HG03159 (cell line): ENCODE measurements at regions not wholly inside any gene's neighbourhood (a gene's known extent, or its start where the extent isn't known, plus 50 kb on each side); places are given as distances from the start of the nearest gene placed in this dataset.

Experiments used
- ATAC-seq: cut with Tn5 transposase; IDR thresholded peaks from one replicate; pipeline ENCODE4 v1.9.1; 2021; ENCODE audit warnings: mild to moderate bottlenecking, moderate library complexity; ENCODE audit not compliant: unreplicated experiment

- ATAC-seq = no peak
Observed at GRCh38 chr10:88194041-88194887, 330.8 kb downstream of the PTEN start.

GRCh38 chr10:88194961-88195367 is 331.5 kb downstream of the PTEN start:
- ATAC-seq = no peak

GRCh38 chr10:88195841-88196240 is 332.4 kb downstream of the PTEN start:
- no peak for ATAC-seq

- ATAC-seq = no peak
Observed at GRCh38 chr10:88196291-88196690, 332.9 kb downstream of the PTEN start.

GRCh38 chr10:88198023-88198422 is 334.6 kb downstream of the PTEN start:
- no peak for ATAC-seq

GRCh38 chr10:88200312-88201032 is 337.0 kb downstream of the PTEN start:
- no peak for ATAC-seq

GRCh38 chr10:88205842-88206446 is 342.5 kb downstream of the PTEN start:
- ATAC-seq = no peak

GRCh38 chr10:88207121-88207546 is 343.7 kb downstream of the PTEN start:
- no peak for ATAC-seq

- no peak for ATAC-seq
Observed at GRCh38 chr10:88209231-88209630, 345.8 kb downstream of the PTEN start.

GRCh38 chr10:88209837-88210561 is 346.6 kb downstream of the PTEN start:
- no peak for ATAC-seq

GRCh38 chr10:88211230-88211629 is 347.8 kb downstream of the PTEN start:
- no peak for ATAC-seq

- ATAC-seq = no peak
Observed at GRCh38 chr10:88212069-88212468, 348.6 kb downstream of the PTEN start.

GRCh38 chr10:88213065-88213605 is 349.7 kb downstream of the PTEN start:
- ATAC-seq = no peak

- peak; percentile 52 for ATAC-seq
Observed at GRCh38 chr10:88216976-88217375, 353.6 kb downstream of the PTEN start.

- no peak for ATAC-seq
Observed at GRCh38 chr10:88218362-88218761, 354.9 kb downstream of the PTEN start.

GRCh38 chr10:88219753-88220152 is 356.3 kb downstream of the PTEN start:
- no peak for ATAC-seq

- ATAC-seq = no peak
Observed at GRCh38 chr10:88221010-88221973, 357.9 kb downstream of the PTEN start.

GRCh38 chr10:88222881-88223280 is 359.5 kb downstream of the PTEN start:
- no peak for ATAC-seq
